Body of pancreas (tissue), 4 donors: ENCODE measurements at regions not wholly inside any gene's neighbourhood (a gene's known extent, or its start where the extent isn't known, plus 50 kb on each side); places are given as distances from the start of the nearest gene placed in this dataset.

Experiments
- ATAC-seq: fragments of 150-250 bp; one replicate; pipeline ENCODE4 v1.9.1; 2016
- DNase-seq, 4 donors: peaks; one replicate each; pipeline ENCODE4 v3.0.0-alpha.2; 2019
- H3K27ac ChIP-seq, 4 donors: fragments of 200-600 bp; sonication (generic); 1 replicate in 3 of 4; 2 replicates in 1 of 4; pipeline versions ENCODE4 v1.5.1 to v1.6.1; 2016 to 2019; ENCODE audit warnings: mild to moderate bottlenecking in 1 of 4, mixed read lengths in 1 of 4, moderate library complexity in 1 of 4
- H3K27me3 ChIP-seq, 2 donors: fragments of 200-600 bp; sonication (generic); one replicate each; pipeline ENCODE4 v1.6.0; 2016; ENCODE audit warnings: mild to moderate bottlenecking in 1 of 2
- H3K36me3 ChIP-seq, 2 donors: fragments of 200-600 bp; sonication (generic); replicated peaks in 1 of 2; 2 replicates each; pipeline ENCODE4 v1.5.1; 2016; ENCODE audit warnings: low read depth in 2 of 2; ENCODE audit not compliant: insufficient read depth in 1 of 2
- H3K4me1 ChIP-seq: fragments of 200-600 bp; sonication (generic); one replicate; pipeline ENCODE4 v1.6.0; 2016
- H3K4me3 ChIP-seq, 2 donors: fragments of 200-600 bp; sonication (generic); 1 replicate in 1 of 2; 2 replicates in 1 of 2; pipeline ENCODE4 v1.5.1; 2016 to 2019
- H3K9me3 ChIP-seq, 3 donors: fragments of 200-600 bp; sonication (generic); 1 replicate in 2 of 3; 2 replicates in 1 of 3; pipeline ENCODE4 v1.5.1; 2016
- CTCF ChIP-seq, 7 experiments: fragments of 450-650 bp in 4 of 7; fragments of 200-600 bp in 3 of 7; sonication (generic) in 3 of 7; IDR thresholded peaks; one replicate each; pipeline ENCODE4 v1.5.1; 2016 to 2019; ENCODE audit warnings: antibody characterized with exemption in 7 of 7
- POLR2A ChIP-seq, 3 donors: fragments of 450-650 bp; IDR thresholded peaks; one replicate each; pipeline ENCODE4 v1.6.1; 2016; ENCODE audit warnings: antibody characterized with exemption in 3 of 3, mild to moderate bottlenecking in 2 of 3
- WGBS, 2 donors: methylation state at CpG; one replicate each; pipeline ENCODE4 v1.1.5; 2017; 5-methylcytosine and 5-hydroxymethylcytosine counted together
- intact Hi-C: fragments of 100-400 bp; cut with DNase I; formaldehyde crosslinking; loops from one replicate; pipeline ENCODE4 v1.15.1; 2023

DNA sequence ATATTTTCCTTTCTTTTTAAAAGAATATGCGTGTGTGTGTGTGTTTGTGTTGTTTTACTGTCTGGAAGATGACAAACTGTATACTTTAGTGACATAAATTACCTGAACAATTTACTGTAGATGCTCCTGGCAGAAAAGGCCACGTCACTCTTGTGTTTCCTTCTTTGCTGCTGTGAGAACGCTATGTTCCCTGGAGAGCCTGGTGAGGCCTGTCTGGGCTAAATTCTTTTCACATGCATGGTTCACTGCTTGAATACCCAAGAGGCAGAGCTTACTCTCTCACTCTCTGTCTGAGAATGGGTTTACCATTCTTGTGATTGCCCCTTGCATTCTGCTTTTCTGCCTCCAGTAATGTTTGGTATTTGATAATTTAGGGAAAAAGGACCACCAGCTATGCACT, 64.3 kb downstream of the EDN1 start:
- Histone ChIP-seq H3K4me3 (no peak overlapping the region), H3K4me1 (peaks cover 16% of the 10 kb centered on the region), H3K27ac (peak overlapping the region in 3 of 4 donors; percentile 56 to 71 (median 58)), H3K9me3 (peaks cover 0 to 5% (median 0%) of the 10 kb centered on the region in 3 donors), H3K36me3 (no peaks in the 10 kb centered on the region), H3K27me3 (no peaks in the 10 kb centered on the region)
- ATAC-seq (peak; percentile 92), DNase-seq (peak; percentile 40 to 66 (median 64))
- WGBS, 2 donors, result 47 to 68% methylated on average over 3 of the region's 3 CpGs
- TF ChIP-seq CTCF (IDR thresholded peaks at IDR 0.05) (no peak), POLR2A (IDR thresholded peaks at IDR 0.05) (peak in 1 of 3 donors; percentile 19)
- intact Hi-C loops, result no loop called here

DNA sequence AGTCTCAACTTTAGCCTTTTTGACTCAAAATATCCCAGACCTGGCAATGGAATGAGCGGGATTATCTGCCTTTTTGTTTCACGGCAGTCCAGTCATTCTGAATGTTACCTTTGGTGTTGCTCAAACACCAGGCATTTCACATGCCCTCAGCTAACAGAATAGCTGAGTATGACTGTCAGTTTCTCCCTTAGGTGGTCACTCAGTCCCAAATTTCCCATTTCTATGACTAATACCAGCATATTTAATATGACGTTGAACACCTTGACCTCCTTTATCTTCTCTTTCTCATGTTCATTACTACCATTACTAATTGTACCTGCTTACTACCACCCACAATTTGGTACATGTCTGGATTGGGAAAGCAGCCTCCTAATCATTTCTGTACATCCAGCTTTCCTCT, 65.2 kb downstream of the EDN1 start:
- 88 to 91% methylated on average over 3 of the region's 3 CpGs for WGBS, 2 donors
- Histone ChIP-seq H3K4me1 (peaks cover 16% of the 10 kb centered on the region), H3K9me3 (peaks cover 0 to 5% (median 0%) of the 10 kb centered on the region in 3 donors), H3K27me3 (no peaks in the 10 kb centered on the region), H3K27ac (no peak overlapping the region), H3K4me3 (no peak overlapping the region), H3K36me3 (no peaks in the 10 kb centered on the region)
- intact Hi-C loops, result no loop called here
- DNase-seq (no peak), ATAC-seq (no peak)
- TF ChIP-seq CTCF (IDR thresholded peaks at IDR 0.05) (no peak), POLR2A (IDR thresholded peaks at IDR 0.05) (no peak)

- ATAC-seq (no peak), DNase-seq (no peak)
- H3K27ac ChIP-seq, result no peak overlapping the region
- intact Hi-C loops, result no loop called here
- H3K36me3 ChIP-seq, result no peaks in the 10 kb centered on the region
- H3K4me3 ChIP-seq, result no peak overlapping the region
- WGBS, 2 donors, result 92% methylated on average over 3 of the region's 3 CpGs
- peaks cover 16% of the 10 kb centered on the region for H3K4me1 ChIP-seq
- peaks cover 0 to 5% (median 0%) of the 10 kb centered on the region in 3 donors for H3K9me3 ChIP-seq
- H3K27me3 ChIP-seq, result no peaks in the 10 kb centered on the region
- TF ChIP-seq POLR2A (IDR thresholded peaks at IDR 0.05) (no peak), CTCF (IDR thresholded peaks at IDR 0.05) (no peak)
These were observed 66.3 kb downstream of the EDN1 start for GRCh38 chr6:12356431-12356830.

DNA sequence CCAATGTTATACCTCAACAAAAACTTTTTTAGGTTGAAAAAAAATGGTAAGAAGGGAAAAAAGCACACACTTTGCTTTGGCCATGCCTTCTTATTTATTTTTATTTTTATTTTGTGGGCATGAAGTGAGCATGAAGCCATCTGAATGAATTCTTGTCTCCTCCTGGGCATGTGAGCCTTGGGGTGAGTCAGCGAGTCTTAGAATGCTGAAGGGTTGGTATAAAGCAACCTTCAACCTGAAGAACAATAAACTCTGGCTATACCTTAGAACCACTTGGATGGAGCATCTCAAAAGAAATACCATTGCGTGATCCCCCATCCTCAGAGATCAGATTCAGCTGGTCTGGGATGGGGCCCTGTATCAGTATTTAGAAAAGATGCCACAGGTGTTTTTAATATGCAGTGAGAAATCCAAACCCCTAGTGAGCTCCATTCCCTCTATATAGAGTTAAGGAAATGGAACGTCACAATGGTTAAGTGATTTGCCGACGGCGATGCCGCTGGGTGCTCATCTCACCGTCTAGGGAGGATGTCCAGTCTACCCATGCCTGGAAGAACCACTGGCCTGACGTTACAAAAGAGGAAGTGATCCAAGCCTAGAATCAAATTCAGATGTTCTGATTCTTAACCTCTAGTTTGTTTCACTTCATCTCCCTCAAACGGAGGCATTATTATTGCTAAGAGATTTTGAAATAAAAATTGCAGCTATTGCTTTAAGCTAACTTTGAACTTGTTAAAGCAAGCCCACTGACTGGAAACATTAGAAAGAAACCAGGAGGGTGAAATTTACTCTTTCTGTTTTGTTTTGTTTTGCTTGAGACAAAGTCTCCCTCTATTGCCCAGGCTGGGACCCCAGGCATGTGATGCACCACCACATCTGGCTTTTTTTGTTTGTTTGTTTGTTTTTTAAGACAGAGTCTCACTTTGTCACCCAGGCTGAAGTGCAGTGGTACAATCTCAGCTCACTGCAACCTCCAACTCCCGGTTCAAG, 67.1 kb downstream of the EDN1 start:
- H3K4me3 ChIP-seq, result no peak overlapping the region
- intact Hi-C loops, result no loop called here
- H3K27ac ChIP-seq, result no peak overlapping the region
- peaks cover 17% of the 10 kb centered on the region for H3K4me1 ChIP-seq
- no peaks in the 10 kb centered on the region for H3K9me3 ChIP-seq
- peak in 1 of 4 donors; percentile 28 for DNase-seq
- TF ChIP-seq CTCF (IDR thresholded peaks at IDR 0.05), result no peak
- TF ChIP-seq POLR2A (IDR thresholded peaks at IDR 0.05), result no peak
- WGBS, 2 donors, result 90 to 92% methylated on average over 11 of the region's 11 CpGs
- no peak for ATAC-seq
- H3K27me3 ChIP-seq, result no peaks in the 10 kb centered on the region
- H3K36me3 ChIP-seq, result no peaks in the 10 kb centered on the region
